ENCODE measurements at regions not wholly inside any gene's neighbourhood (a gene's known extent, or its start where the extent isn't known, plus 50 kb on each side); places are given as distances from the start of the nearest gene placed in this dataset.

- DNase-seq, result no peak
These were observed 219.6 kb downstream of the DMRT2 start for GRCh38 chr9:1269533-1270315.

- DNase-seq, result no peak
These were observed 221.2 kb downstream of the DMRT2 start for GRCh38 chr9:1271367-1271766.

GRCh38 chr9:1271786-1272185, 221.6 kb downstream of the DMRT2 start:
- no peak for DNase-seq

GRCh38 chr9:1272488-1272887, 222.3 kb downstream of the DMRT2 start:
- no peak for DNase-seq

GRCh38 chr9:1273859-1274258, 223.7 kb downstream of the DMRT2 start:
- no peak for DNase-seq

- no peak for DNase-seq
These were observed 224.2 kb downstream of the DMRT2 start for GRCh38 chr9:1274334-1274733.

GRCh38 chr9:1276474-1276873, 226.3 kb downstream of the DMRT2 start:
- no peak for DNase-seq

- DNase-seq, result no peak
These were observed 234.6 kb downstream of the DMRT2 start for GRCh38 chr9:1284727-1285126.

GRCh38 chr9:1285526-1285925, 235.4 kb downstream of the DMRT2 start:
- DNase-seq, result no peak

GRCh38 chr9:1292384-1292783, 242.2 kb downstream of the DMRT2 start:
- DNase-seq, result no peak

GRCh38 chr9:1294641-1295258, 244.6 kb downstream of the DMRT2 start:
- DNase-seq, result no peak

- no peak for DNase-seq
These were observed 246.2 kb downstream of the DMRT2 start for GRCh38 chr9:1296331-1296730.

GRCh38 chr9:1298046-1298445, 247.9 kb downstream of the DMRT2 start:
- DNase-seq, result no peak

GRCh38 chr9:1300941-1301340, 250.8 kb downstream of the DMRT2 start:
- no peak for DNase-seq

GRCh38 chr9:1303932-1304331, 253.8 kb downstream of the DMRT2 start:
- no peak for DNase-seq

- no peak for DNase-seq
These were observed 261.4 kb downstream of the DMRT2 start for GRCh38 chr9:1311462-1312042.

- no peak for DNase-seq
These were observed 269.3 kb downstream of the DMRT2 start for GRCh38 chr9:1319436-1319835.

GRCh38 chr9:1320051-1320557, 269.9 kb downstream of the DMRT2 start:
- DNase-seq, result no peak

- no peak for DNase-seq
These were observed 270.5 kb downstream of the DMRT2 start for GRCh38 chr9:1320607-1321195.

GRCh38 chr9:1327467-1327866, 277.3 kb downstream of the DMRT2 start:
- no peak for DNase-seq

- no peak for DNase-seq
These were observed 278.2 kb downstream of the DMRT2 start for GRCh38 chr9:1328341-1328740.

- no peak for DNase-seq
These were observed 281.4 kb downstream of the DMRT2 start for GRCh38 chr9:1331546-1332038.

- DNase-seq, result no peak
These were observed 282.0 kb downstream of the DMRT2 start for GRCh38 chr9:1332156-1332555.

- no peak for DNase-seq
These were observed 285.0 kb downstream of the DMRT2 start for GRCh38 chr9:1335174-1335573.
